ENCODE measurements at regions not wholly inside any gene's neighbourhood (a gene's known extent, or its start where the extent isn't known, plus 50 kb on each side); places are given as distances from the start of the nearest gene placed in this dataset.

GRCh38 chr20:58576603-58576970, 61.4 kb upstream of the APCDD1L start:
- TF ChIP-seq HDGF (IDR thresholded peaks at IDR 0.05; ENCODE audit: borderline replicate concordance) (no peak), FOXM1 (IDR thresholded peaks at IDR 0.05; ENCODE audit: borderline replicate concordance) (no peak), FOXA1 (IDR thresholded peaks at IDR 0.05) (no peak), NFRKB (IDR thresholded peaks at IDR 0.05) (no peak), LEF1 (IDR thresholded peaks at IDR 0.05; ENCODE audit: borderline replicate concordance) (no peak), CTBP1 (IDR thresholded peaks at IDR 0.05; ENCODE audit: borderline replicate concordance) (no peak), SP1 (IDR thresholded peaks at IDR 0.05) (no peak), ZNF384 (IDR thresholded peaks at IDR 0.05) (no peak), BHLHE40 (IDR thresholded peaks at IDR 0.05; ENCODE audit: borderline replicate concordance) (no peak), ELF4 (IDR thresholded peaks at IDR 0.05) (no peak), FOXK2 (IDR thresholded peaks at IDR 0.05) (no peak)
- TF ChIP-seq, protein P1, sequence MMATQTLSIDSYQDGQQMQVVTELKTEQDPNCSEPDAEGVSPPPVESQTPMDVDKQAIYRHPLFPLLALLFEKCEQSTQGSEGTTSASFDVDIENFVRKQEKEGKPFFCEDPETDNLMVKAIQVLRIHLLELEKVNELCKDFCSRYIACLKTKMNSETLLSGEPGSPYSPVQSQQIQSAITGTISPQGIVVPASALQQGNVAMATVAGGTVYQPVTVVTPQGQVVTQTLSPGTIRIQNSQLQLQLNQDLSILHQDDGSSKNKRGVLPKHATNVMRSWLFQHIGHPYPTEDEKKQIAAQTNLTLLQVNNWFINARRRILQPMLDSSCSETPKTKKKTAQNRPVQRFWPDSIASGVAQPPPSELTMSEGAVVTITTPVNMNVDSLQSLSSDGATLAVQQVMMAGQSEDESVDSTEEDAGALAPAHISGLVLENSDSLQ (IDR thresholded peaks at IDR 0.05), result no peak
- no peak for DNase-seq (ENCODE audit: extremely low spot score)
- ChIA-PET POLR2A (no interaction called here), CTCF (no interaction called here)

GRCh38 chr20:58575776-58576602, 60.8 kb upstream of the APCDD1L start:
- POLR2A ChIA-PET, result no interaction called here
- no peak for DNase-seq (ENCODE audit: extremely low spot score)
- TF ChIP-seq SUZ12 (IDR thresholded peaks at IDR 0.05), result no peak
- CTCF ChIA-PET, result no interaction called here

DNA sequence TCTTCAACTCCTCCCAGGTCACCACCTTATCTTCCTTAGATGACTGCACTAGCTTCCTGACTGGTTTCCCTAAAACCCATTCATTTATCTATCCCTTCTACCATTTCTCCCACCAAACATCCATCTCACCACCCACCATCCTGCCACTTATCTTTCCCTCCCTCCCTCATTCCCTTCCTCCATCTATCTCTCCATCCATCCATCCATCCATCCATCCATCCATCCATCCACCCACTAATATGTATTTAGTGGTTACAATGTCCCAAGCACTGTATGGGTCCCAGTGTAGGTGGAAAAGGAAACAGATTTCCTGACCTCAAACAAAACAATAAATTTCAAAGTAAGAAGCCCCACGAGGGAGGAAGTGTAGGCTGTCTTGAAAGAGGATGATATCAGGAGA, 59.3 kb upstream of the APCDD1L start:
- ChIA-PET POLR2A (no interaction called here), CTCF (interaction anchor here (1.0 kb wide), 1 partner anchor 16 kb away, joined by 3 read pairs; no protein-coding TSS in a partner anchor)
- TF ChIP-seq, protein P1 (IDR thresholded peaks at IDR 0.05), result no peak
- no peak for TF ChIP-seq SP1 (IDR thresholded peaks at IDR 0.05)
- TF ChIP-seq LEF1 (IDR thresholded peaks at IDR 0.05; ENCODE audit: borderline replicate concordance), result no peak
- TF ChIP-seq TARDBP (IDR thresholded peaks at IDR 0.05), result no peak
- TF ChIP-seq NFRKB (IDR thresholded peaks at IDR 0.05), result no peak
- no peak for TF ChIP-seq BHLHE40 (IDR thresholded peaks at IDR 0.05; ENCODE audit: borderline replicate concordance)
- no peak for TF ChIP-seq ELF4 (IDR thresholded peaks at IDR 0.05)
- TF ChIP-seq FOXM1 (IDR thresholded peaks at IDR 0.05; ENCODE audit: borderline replicate concordance), result no peak
- no peak for TF ChIP-seq FOXA1 (IDR thresholded peaks at IDR 0.05)
- TF ChIP-seq CTBP1 (IDR thresholded peaks at IDR 0.05; ENCODE audit: borderline replicate concordance), result no peak
- TF ChIP-seq SUZ12 (IDR thresholded peaks at IDR 0.05), result no peak
- TF ChIP-seq HDGF (IDR thresholded peaks at IDR 0.05; ENCODE audit: borderline replicate concordance), result no peak
- no peak for TF ChIP-seq ZNF384 (IDR thresholded peaks at IDR 0.05)
- TF ChIP-seq FOXK2 (IDR thresholded peaks at IDR 0.05), result no peak
- DNase-seq (ENCODE audit: extremely low spot score), result no peak

DNA sequence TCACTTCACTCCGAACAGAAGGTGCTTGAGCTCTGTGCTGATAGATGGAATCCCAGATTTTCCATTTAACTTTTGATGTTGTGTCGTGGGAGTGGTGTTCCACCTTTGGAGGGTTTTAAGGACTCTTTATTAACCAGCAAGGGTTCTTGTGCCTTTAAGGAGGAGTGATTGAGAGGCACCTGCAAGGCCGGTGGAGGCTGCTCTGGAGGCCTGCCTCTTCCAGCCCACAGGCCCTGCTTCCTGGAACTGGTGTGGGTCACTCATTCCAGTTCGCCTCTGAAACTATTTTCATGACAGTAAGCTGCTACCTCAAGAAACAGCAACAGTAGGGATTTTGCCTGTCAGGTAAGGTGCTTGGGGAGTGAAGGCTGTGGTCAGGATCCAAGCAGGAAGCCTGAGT, 58.8 kb upstream of the APCDD1L start:
- DNase-seq (ENCODE audit: extremely low spot score), result no peak
- ChIA-PET CTCF (interaction anchor here (1.0 kb wide), 1 partner anchor 17 kb away, joined by 3 read pairs; no protein-coding TSS in a partner anchor), POLR2A (no interaction called here)
- no peak for TF ChIP-seq CTBP1 (IDR thresholded peaks at IDR 0.05; ENCODE audit: borderline replicate concordance)
- no peak for TF ChIP-seq ZNF384 (IDR thresholded peaks at IDR 0.05)
- no peak for TF ChIP-seq LEF1 (IDR thresholded peaks at IDR 0.05; ENCODE audit: borderline replicate concordance)
- no peak for TF ChIP-seq ELF4 (IDR thresholded peaks at IDR 0.05)
- TF ChIP-seq L3MBTL2 (conservative IDR thresholded peaks at IDR 0.05), result no peak
- TF ChIP-seq, protein P1 (IDR thresholded peaks at IDR 0.05), result no peak
- no peak for TF ChIP-seq FOXK2 (IDR thresholded peaks at IDR 0.05)
- TF ChIP-seq TARDBP (IDR thresholded peaks at IDR 0.05), result no peak
- TF ChIP-seq HDGF (IDR thresholded peaks at IDR 0.05; ENCODE audit: borderline replicate concordance), result no peak
- TF ChIP-seq SP1 (IDR thresholded peaks at IDR 0.05), result no peak
- no peak for TF ChIP-seq ARNT (IDR thresholded peaks at IDR 0.05)
- TF ChIP-seq NFRKB (IDR thresholded peaks at IDR 0.05), result no peak
- TF ChIP-seq FOXA1 (IDR thresholded peaks at IDR 0.05), result no peak
- no peak for TF ChIP-seq BHLHE40 (IDR thresholded peaks at IDR 0.05; ENCODE audit: borderline replicate concordance)
- no peak for TF ChIP-seq FOXM1 (IDR thresholded peaks at IDR 0.05; ENCODE audit: borderline replicate concordance)
- no peak for TF ChIP-seq SUZ12 (IDR thresholded peaks at IDR 0.05)

- TF ChIP-seq CTBP1 (IDR thresholded peaks at IDR 0.05; ENCODE audit: borderline replicate concordance), result no peak
- TF ChIP-seq TARDBP (IDR thresholded peaks at IDR 0.05), result no peak
- no peak for TF ChIP-seq ELF4 (IDR thresholded peaks at IDR 0.05)
- no peak for TF ChIP-seq ARNT (IDR thresholded peaks at IDR 0.05)
- no peak for TF ChIP-seq L3MBTL2 (conservative IDR thresholded peaks at IDR 0.05)
- TF ChIP-seq SUZ12 (IDR thresholded peaks at IDR 0.05), result no peak
- no peak for TF ChIP-seq ZNF384 (IDR thresholded peaks at IDR 0.05)
- no peak for TF ChIP-seq LEF1 (IDR thresholded peaks at IDR 0.05; ENCODE audit: borderline replicate concordance)
- TF ChIP-seq, protein P1 (IDR thresholded peaks at IDR 0.05), result no peak
- TF ChIP-seq HDGF (IDR thresholded peaks at IDR 0.05; ENCODE audit: borderline replicate concordance), result no peak
- no peak for TF ChIP-seq BHLHE40 (IDR thresholded peaks at IDR 0.05; ENCODE audit: borderline replicate concordance)
- TF ChIP-seq NFRKB (IDR thresholded peaks at IDR 0.05), result no peak
- DNase-seq (ENCODE audit: extremely low spot score), result no peak
- CTCF ChIA-PET, result no interaction called here
- POLR2A ChIA-PET, result no interaction called here
These were observed 58.1 kb upstream of the APCDD1L start for GRCh38 chr20:58573257-58573656.
